A549 (cell line): ENCODE measurements at regions not wholly inside any gene's neighbourhood (a gene's known extent, or its start where the extent isn't known, plus 50 kb on each side); places are given as distances from the start of the nearest gene placed in this dataset.

Experiments used
- BHLHE40 ChIP-seq: IDR thresholded peaks from 2 replicates; pipeline ENCODE4 v1.6.1; 2012; ENCODE audit warnings: low read depth, low read length, inconsistent platforms
- CTCF ChIP-seq: fragments of >200 bp; sonication (Bioruptor Twin); formaldehyde crosslinking; IDR thresholded peaks from 3 replicates; pipeline ENCODE4 v1.5.1; 2016
- EP300 ChIP-seq, 2 experiments: fragments of >200 bp; sonication (Bioruptor Twin); formaldehyde crosslinking; IDR thresholded peaks; 2 replicates in 1 of 2; 3 replicates in 1 of 2; pipeline ENCODE4 v1.6.1; 2016 to 2017
- FOSL2 ChIP-seq, 2 experiments: fragments of 450-650 bp in 1 of 2; fragments of >200 bp in 1 of 2; sonication (Bioruptor Twin) in 1 of 2; formaldehyde crosslinking; IDR thresholded peaks; 2 replicates each; pipeline versions ENCODE4 v1.5.0 to v1.6.1; 2016 to 2020; ENCODE audit warnings: mild to moderate bottlenecking in 1 of 2, moderate library complexity in 1 of 2
- HOXA7 ChIP-seq: fragments of 250-450 bp; sonication (Bioruptor Pico); IDR thresholded peaks from 2 replicates; pipeline ENCODE4 v1.5.0; 2020; ENCODE audit warnings: mild to moderate bottlenecking, moderate library complexity
- JUN ChIP-seq, 2 experiments: fragments of >200 bp; sonication (Bioruptor Twin); formaldehyde crosslinking; IDR thresholded peaks; 2 replicates in 1 of 2; 3 replicates in 1 of 2; pipeline ENCODE4 v1.6.1; 2016 to 2017
- MAFK ChIP-seq: fragments of 450-650 bp; IDR thresholded peaks from 2 replicates; pipeline ENCODE4 v1.6.1; 2014; ENCODE audit not compliant: partially characterized antibody
- MAX ChIP-seq: IDR thresholded peaks from 2 replicates; pipeline ENCODE4 v1.6.1; 2012
- POLR2A ChIP-seq: IDR thresholded peaks from 2 replicates; pipeline ENCODE4 v1.6.1; 2012; ENCODE audit warnings: mild to moderate bottlenecking, low read length
- RCOR1 ChIP-seq: fragments of 150-350 bp; IDR thresholded peaks from 2 replicates; pipeline ENCODE4 v1.6.1; 2014; ENCODE audit warnings: antibody characterized with exemption, low read length, low read depth
- RFX5 ChIP-seq: fragments of 450-650 bp; IDR thresholded peaks from 2 replicates; pipeline ENCODE4 v1.7.1; 2014; ENCODE audit warnings: antibody characterized with exemption, mild to moderate bottlenecking, moderate library complexity
- TP53 ChIP-seq: fragments of 250-450 bp; sonication (Bioruptor Pico); IDR thresholded peaks from 2 replicates; pipeline ENCODE4 v1.5.0; 2021; ENCODE audit warnings: mild to moderate bottlenecking, moderate library complexity
- USF2 ChIP-seq: fragments of 450-650 bp; IDR thresholded peaks from 2 replicates; pipeline ENCODE4 v1.6.1; 2014; ENCODE audit warnings: antibody characterized with exemption

- no peak for TF ChIP-seq BHLHE40
- TF ChIP-seq FOSL2 (IDR thresholded peaks at IDR 0.05) = no peak
- TF ChIP-seq FOSL2 (CRISPR knock-in tag; IDR thresholded peaks at IDR 0.05) = no peak
- TF ChIP-seq CTCF = no peak
- TF ChIP-seq RFX5 = no peak
- no peak for TF ChIP-seq MAX
- no peak for TF ChIP-seq HOXA7 (CRISPR knock-in tag)
- TF ChIP-seq RCOR1 = no peak
- no peak for TF ChIP-seq POLR2A
- no peak for TF ChIP-seq USF2
- no peak for TF ChIP-seq JUN (IDR thresholded peaks at IDR 0.05)
- no peak for TF ChIP-seq TP53 (CRISPR knock-in tag)
- no peak for TF ChIP-seq MAFK
- TF ChIP-seq EP300 (IDR thresholded peaks at IDR 0.05) = no peak
Observed at GRCh38 chr11:19433367-19433766, 192.6 kb upstream of the E2F8 start.
